Stimulated activated CD4-positive, alpha-beta T cell treated with anti-CD3 and anti-CD28 coated beads, Interleukin-4, amount 100 ng/mL, for 48 hours (primary cell): ENCODE measurements at regions not wholly inside any gene's neighbourhood (a gene's known extent, or its start where the extent isn't known, plus 50 kb on each side); places are given as distances from the start of the nearest gene placed in this dataset.

ENCODE experiments used
- DNase-seq, 2 donors: peaks; one replicate each; pipeline ENCODE4 v3.0.0-alpha.2; 2020; ENCODE audit warnings: low read depth in 2 of 2

DNA sequence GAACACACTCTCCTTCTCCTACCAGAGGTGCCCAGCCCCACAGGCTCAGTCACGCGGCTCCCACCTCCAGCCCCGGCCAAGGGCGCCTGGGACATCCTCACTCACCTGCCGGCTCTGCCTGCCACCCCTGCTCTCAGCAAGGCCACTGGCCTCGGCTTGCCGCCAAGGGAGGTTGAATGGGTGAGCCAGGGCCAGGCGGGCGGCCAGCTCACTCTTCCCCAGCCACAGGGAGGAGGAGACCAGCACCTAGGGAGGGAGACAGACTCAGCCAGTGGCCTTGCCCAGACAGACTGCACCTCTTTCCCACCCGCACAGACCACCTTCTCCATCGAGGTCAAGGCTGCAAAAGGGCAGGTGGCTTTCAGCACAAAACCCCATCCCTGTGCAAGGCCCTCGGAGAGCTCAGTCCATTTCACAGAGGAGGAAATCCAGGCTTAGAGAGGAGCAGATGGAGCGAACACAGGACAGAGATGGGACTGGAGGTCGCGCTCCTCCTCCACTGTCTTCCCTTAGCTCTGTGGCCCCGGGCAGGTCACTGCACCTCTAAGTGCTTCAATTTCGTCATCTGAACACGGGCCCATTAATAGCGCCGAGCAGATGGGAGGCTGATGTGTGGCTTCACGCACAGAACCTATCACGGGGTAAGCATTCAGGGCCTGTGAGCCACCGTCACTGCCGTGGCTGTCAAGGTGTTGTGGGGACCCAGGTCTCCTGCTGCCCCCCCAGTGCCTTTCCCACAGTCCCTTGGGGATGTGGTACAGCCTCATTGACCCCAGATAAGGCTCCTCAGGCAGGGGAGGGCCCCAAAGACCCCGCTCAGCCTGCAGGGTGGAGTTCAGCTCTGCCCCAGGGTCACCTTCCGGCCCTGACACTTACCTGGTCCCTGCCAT, 56.1 kb downstream of the RMI2 start:
- no peak for DNase-seq

DNA sequence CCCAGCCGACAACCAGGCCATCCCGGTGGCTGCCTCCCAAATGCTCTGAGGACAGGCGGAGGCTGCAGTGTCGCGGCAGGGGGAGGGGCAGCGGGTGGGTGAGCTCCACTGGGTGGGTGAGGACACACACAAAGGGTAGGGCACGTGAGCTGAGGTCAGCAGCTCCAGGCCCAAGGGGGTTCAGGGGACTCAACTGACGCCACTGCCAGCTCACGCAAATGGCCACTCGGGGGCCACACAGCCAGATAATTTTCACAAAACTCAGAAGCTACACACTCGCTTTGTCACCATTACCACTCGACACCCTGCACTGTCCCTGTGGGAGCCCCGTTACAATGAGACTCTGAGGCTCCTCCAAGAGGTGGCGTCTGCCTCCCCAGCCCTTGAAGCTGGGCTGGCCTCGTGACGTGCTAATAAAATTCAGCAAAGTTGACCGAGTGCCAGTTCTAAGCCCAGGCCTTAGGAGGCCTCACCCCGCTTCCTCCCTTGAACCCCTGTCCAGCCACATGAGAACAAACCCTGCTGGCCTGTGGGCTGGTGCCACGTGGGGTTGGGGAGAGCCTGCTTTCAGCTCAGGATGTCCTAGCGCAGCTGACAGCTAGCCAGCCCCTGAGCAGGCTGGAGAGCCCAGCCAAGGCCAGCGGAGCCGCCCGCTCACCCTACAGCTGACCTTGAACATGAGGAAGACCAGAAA, 56.9 kb downstream of the RMI2 start:
- DNase-seq: no peak

DNA sequence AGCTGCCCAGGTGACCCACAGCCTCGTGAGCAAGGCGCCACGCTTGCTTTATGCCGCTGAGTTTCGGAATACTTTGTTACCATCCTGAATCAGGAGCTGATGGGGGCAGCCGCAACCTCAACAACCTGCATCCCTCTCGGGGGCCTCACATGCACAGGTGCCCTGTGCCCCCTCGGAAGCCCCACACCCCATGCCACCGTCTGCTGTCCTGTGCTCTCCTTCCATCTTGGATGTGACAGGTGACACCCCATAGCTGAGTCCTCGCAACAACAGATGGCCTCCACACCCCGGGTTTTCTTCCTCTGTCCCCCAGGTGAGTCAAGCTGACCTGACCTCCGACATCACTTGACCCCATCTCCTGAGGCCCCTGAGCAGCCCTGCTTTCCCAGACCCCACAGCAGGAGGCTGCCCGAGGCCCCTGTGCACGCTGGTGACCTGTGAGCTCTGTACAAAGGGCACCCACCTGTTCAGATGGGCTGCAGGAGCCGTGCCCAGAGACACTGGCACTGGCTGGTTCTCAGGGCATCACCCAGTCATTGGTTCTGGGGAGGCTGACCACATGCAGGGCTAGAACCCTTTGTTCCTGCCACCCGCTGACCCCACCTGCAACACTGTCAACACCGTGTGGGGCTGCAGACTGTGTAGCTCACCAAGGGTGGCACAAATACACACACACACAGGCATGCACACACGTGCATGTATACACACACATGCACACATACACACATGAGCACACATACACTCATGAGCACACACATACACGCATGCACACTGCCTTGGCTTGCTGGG, 57.7 kb downstream of the RMI2 start:
- DNase-seq: no peak

DNA sequence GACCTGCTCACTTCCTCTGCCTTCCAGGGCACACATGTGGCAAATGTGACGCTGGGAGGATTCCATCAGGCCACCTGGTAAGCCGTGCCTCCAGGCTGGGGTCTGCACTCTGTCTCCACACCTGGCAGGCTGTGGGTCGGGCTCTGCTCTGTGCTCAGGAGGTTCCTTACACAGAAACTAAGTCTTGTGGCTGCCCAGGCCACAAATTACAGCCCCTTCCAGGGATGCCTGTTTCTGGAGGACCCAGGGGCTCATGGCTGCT, 58.2 kb downstream of the RMI2 start:
- no peak for DNase-seq

DNA sequence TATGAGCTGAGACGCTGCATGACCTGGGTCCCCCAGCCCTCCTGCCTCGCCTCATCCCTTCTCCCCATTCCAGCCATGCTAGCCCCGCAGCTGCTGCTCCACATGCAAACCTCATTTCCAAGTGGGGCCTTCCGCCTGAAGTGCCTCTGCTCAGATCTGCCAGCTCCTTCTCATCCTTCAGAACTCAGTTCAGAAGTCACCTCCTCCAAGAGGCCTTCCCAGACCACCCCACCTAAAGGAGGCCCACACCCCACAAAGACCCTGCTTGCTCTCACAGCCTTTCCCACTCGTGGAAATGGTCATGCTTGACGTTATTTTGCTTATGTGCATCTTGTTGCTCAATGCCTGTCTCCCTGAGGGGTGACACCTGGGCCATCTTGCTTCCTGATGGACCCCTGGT, 58.7 kb downstream of the RMI2 start:
- no peak for DNase-seq

DNA sequence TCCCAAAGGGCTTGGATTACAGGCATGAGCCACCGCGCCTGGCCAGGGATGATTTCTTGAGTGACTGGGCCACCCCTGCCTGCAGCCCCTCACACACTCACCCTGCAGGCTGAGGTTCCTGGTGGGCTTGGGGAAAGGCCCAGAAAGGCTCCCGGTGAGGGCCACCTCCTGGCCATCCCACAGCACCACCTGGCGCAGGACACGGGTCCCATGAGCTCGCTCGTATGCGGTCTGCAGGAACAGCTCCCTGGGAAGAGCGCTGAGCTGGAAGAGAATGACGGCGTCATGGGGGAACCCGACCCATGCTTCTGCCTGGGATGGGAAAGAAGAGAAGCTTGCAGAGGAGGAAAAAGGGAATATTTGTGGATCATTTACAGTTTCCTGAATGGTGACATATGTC, 59.3 kb downstream of the RMI2 start:
- DNase-seq: no peak

DNA sequence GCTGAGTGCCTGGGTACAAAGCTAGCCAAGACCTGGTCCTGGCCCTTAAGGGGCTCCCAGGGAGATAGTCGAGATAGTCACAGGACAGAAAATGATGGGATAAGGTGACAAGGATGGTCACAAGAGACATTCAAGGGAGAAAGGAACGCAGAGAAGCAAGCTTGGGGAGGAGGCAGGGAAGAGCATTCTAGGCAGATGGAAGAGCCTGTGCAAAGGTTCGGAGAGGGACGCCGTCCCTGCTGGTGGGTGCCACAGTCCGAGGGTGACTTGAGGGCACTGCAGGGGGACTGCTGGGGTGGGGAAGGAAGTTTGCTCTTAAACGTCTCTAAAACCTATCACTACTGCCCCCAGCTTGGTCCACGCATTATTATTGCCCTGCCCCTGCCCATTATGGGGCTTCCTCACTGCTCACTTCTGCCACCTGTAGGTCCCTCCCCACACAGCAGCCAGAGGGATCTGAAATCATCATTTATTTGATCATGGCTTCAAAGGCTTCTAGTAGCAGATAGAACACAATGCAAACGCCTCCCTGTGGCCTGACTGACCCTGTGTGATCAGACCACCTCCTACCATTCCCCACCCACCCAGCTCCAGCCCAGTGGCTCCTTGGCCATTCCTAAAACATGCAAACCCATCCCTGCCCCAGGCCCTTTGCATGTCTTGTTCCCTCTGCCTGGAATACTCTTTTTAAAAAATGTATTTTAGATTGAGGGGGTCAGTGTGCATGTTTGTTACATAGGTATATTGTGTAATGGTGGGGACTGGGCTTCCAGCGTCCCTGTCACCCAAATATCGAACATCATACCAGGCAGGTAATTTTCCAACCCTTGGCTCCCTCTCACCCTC, 60.3 kb downstream of the RMI2 start:
- peak; percentile 42 to 63 for DNase-seq

DNA sequence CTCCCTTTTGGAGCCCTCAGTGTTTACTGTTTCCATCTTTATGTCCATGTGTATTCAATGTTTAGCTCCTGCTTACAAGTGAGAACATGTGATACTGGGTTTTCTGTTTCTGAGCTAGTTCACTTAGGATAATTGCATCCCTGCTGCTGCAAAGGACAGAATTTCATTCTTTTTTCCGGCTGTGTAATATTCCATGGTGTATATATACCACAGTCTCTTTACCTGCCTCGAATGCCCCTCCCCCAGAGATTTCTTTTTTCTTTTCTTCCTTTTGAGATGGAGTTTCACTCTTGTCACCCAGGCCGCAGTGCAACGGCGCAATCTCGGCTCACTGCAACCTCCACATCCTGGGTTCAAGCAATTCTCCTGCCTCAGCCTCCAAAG, 60.9 kb downstream of the RMI2 start:
- no peak for DNase-seq

DNA sequence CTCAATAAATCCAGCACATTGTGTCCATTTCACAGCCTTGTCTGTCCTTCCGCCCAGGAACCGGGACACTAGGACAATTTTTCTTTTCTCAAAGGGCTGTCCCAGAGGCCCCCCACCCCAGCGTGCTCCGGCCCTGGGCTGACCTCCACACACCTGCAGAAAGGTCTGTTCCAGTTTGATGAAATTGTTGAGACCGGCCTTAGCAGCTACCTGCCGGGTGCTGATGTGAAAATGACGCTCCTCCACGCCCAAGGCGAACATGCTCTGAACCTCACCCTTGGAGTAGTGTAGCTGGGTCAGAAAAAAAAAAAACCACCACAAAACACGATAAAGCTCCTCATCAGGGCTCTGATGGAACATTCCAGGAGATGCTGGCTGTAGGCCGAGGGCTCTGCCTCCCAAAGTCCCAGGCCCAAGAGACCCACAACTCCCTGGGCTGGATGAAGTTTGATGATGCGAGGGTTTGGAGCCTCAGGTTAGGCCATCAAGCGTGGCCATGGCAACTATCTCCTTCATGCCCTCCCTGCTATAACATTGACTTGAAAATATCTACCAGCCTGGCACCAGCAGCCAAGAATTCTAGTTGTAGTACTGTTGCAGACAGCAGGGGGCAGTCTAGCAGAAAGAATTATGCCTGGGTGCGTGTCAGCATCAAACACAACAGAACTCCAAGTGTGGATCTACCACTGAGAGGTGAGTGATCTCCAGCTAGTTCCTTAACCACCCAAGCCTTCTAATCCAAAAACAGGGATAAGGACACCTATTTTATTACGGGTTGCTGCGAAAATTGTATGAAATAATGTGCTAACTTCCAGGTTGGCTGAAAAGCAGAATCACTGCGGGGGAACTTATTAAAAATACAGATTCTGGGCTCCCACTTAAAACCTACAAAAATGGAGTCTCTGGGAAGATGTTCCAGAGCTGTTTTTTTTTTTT, 62.1 kb downstream of the RMI2 start:
- DNase-seq: peak; percentile 51 to 55

DNA sequence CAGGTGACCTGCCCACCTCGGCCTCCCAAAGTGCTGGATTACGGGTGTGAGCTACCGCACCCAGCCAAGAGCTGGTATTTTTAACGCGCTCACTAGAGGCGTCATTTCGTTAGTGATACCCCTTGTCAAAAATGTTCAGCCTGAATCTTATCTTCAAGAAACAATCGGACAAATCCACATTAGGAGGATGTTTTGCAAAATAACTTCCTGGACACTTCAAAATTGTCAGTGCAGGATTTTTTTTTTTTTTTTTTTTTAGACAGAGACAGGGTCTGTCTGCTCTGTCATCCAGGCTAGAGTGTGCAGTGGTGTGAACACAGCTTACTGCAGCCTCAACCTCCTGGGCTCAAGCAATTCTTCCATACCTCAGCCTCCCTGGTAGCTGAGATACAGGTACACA, 63.0 kb downstream of the RMI2 start:
- no peak for DNase-seq

DNA sequence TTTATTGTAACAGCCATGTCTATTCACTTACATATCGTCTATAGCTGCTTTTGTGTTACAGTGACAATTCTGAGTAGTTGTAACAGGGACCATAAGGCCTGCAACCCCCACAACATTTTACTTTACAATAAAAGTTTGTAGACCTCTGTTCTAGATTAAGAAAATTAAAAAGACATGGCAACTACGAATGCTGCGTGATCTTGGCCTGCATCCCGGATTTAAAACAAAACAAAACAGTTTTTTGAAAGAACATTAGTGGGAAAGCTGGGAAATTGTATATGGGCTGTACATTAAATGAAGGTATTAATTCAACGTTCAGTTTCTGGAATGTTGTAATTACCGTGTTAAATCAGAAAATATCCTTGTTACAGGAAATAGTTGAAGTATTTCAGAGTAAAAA, 64.1 kb downstream of the RMI2 start:
- DNase-seq: no peak

DNA sequence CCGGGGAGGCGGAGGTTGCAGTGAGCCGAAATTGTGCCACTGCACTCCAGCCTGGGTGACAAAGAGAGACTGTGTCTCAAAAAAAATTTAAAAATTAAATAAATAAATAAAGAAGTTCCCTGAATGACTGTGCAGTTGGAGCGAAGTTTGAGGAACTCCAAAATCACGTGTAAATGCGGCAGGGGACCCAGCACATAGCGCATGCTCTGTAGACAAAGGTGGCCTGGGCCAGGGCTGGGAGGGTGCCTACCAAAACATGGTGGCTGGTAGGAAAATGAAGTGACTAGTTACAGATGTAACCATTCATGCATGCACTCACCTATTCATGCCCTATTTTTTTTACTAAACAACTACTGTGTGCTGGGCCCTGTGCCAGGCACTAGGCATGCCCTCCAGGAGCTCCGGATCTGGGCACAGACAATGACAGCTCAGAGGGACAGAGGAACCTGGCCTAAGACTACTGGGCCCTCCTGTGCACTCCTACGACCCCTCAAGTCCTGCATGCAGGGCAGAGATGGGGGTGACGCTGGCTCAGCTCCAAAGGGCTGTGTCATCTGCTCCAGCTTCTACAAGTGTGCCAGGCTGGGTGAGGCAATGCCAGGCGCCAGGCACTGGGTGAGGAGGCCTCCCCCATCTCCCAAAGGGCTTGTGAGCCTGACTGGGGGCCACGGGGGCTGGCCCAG, 65.3 kb downstream of the RMI2 start:
- DNase-seq: no peak

DNA sequence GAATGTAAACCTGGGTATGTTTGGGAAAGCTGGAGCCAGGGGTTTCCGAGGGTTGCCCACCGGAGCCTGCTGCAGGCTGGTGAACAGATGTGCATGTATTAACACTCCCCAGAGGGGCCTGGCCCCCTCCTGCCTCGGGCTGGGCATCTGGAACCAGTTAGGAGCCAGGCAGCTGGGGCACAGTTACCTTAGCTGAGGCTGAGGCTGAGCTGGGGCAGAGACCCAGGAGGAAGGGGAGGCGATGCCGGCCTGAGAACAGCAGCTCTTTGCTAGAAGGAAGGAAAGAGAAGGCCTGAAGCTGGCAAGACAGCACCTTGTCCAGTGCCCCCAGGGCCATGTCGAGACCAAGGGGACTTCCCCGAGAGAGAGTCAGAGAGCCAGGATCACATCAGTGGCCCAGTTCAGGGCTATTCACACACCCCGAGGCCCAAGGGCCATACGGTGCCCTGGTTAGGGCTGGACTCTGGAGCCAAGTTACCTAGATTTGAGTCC, 65.8 kb downstream of the RMI2 start:
- no peak for DNase-seq

DNA sequence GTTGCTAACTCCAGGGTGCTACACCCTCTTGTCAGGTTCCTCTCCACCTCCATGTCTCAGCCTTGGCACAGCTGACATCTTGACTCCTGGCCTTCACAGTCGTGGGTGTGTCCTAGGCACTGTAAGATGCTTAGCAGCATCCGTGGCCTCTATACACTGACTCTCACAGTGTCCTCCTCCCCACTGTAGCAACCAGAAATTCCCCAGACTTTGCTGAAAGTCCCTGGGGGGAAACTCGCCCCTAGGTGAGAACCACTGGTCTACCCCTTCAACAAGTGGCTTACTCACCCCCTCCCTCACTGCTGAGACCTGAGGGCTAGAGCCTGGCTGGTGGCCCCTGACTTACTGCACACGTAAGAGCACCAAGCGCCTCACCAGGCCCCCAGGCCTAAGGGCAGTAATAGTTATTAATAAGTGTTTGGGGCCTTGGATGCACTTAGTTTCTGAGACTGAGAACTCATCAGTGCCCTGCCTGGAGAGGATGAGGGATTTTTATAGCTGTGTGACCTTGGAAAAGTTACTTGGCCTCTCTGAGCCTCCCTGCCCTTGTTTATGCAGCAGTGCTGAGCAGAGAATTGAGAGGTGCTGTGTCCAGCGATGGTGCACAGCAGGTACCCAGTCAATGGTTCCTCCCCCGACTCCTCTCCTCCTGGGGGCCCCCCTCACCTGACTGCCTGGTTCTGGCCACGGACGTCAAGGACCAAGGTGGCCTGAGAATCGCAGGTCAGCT, 67.1 kb downstream of the RMI2 start:
- no peak for DNase-seq

DNA sequence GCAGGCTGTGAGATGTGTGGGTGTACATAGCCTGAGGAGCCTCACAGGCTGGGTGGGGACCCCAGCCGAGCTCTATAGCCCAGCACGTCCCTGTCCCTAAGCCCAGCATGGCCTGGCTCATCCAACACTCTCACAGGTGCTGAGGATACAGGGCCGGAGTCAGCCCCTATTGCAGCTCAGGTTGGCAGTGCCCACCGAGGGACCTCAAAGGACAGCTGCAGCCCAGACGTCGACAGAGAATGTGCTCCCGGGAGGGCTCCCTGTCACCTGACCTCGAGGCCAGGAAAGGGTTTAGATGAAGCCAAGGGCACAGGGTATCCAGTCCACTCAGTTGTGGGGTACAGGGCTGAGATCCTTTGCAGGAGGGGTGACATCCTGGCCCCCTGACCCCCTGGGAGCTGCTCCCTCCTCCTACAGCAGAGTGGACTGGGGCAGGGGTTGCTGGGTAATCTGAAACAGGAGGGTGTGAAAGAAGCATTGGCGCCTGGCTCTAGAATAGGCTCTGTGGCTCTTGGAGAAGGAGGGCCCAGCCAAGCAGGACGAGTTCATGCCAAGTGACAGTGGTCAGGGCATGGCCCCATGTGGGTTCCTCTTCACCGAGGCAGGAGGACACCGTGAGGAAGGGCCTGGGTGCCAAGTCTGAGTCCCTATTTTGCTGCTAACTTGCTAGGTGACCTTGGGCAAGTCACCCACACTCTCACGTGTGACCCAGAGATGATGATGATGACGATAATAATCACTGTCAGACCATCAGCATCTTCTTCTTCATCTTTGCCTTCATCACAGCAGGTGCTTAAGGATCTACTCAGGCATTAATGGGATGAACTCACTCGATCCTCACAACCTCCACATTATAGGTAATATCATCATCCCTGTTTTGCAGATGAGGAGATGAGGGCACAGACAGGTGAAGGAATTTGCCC, 68.0 kb downstream of the RMI2 start:
- no peak for DNase-seq

DNA sequence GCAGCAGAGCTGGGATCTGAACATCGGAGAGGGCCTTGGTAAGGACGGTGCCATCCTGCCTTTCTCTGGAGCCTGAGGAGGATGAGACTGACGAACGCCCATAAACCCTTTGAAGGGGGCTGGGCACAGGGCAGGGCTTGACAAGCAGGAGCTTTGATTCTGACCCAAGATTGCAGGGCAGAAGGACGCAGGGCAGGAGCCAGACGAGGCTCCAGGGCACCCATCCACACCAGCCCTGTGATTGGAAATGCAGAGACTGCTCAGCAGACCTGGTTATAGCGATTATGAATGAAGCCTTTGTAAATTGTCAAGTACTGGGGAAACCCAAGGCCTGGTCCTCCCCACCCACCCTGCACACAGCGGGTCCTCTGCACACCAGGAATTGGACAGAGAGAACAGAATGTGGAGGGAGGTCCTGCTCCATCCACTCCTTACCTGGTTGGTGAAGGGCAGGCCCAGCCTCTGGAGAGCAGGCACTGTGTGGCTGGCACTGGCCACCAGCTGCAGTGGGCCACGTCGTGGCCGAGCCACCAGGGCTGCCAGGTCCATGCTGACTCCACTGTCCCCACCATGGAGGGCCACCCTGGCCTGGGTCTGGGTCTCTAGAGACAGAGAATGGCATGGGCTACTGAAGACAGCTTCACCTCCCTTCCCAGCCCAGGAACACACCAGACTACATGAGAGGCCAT, 68.8 kb downstream of the RMI2 start:
- DNase-seq: no peak
